DND-41 (cell line): ENCODE measurements at regions not wholly inside any gene's neighbourhood (a gene's known extent, or its start where the extent isn't known, plus 50 kb on each side); places are given as distances from the start of the nearest gene placed in this dataset.

Experiments
- EZH2 ChIP-seq: IDR thresholded peaks from 3 replicates; pipeline ENCODE4 v1.6.1; 2012; ENCODE audit warnings: borderline replicate concordance, low read depth, mild to moderate bottlenecking, moderate library complexity, low read length, inconsistent platforms; ENCODE audit not compliant: severe bottlenecking
- TF ChIP-seq, protein P1 (sequence below): IDR thresholded peaks from 2 replicates; pipeline ENCODE4 v1.5.1; 2012; ENCODE audit warnings: borderline replicate concordance, low read length, moderate library complexity, mild to moderate bottlenecking; ENCODE audit not compliant: poor library complexity, severe bottlenecking; ENCODE audit errors: extremely low read depth

- TF ChIP-seq, protein P1, sequence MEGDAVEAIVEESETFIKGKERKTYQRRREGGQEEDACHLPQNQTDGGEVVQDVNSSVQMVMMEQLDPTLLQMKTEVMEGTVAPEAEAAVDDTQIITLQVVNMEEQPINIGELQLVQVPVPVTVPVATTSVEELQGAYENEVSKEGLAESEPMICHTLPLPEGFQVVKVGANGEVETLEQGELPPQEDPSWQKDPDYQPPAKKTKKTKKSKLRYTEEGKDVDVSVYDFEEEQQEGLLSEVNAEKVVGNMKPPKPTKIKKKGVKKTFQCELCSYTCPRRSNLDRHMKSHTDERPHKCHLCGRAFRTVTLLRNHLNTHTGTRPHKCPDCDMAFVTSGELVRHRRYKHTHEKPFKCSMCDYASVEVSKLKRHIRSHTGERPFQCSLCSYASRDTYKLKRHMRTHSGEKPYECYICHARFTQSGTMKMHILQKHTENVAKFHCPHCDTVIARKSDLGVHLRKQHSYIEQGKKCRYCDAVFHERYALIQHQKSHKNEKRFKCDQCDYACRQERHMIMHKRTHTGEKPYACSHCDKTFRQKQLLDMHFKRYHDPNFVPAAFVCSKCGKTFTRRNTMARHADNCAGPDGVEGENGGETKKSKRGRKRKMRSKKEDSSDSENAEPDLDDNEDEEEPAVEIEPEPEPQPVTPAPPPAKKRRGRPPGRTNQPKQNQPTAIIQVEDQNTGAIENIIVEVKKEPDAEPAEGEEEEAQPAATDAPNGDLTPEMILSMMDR: no peak
- no peak for TF ChIP-seq EZH2
Measured at GRCh38 chr4:67080046-67080557, 465.2 kb downstream of the CENPC start.
